Thoracic aorta (tissue), 2 donors: ENCODE measurements at regions not wholly inside any gene's neighbourhood (a gene's known extent, or its start where the extent isn't known, plus 50 kb on each side); places are given as distances from the start of the nearest gene placed in this dataset.

ENCODE experiments used
- ATAC-seq: fragments of 150-250 bp; one replicate; pipeline ENCODE4 v1.8.0; 2017; ENCODE audit warnings: low read depth; ENCODE audit not compliant: insufficient number of reproducible peaks, low FRiP score
- DNase-seq: peaks from one replicate; pipeline ENCODE4 v3.0.0-alpha.2; 2020; ENCODE audit warnings: low spot score
- H3K27ac ChIP-seq, 2 donors: fragments of 200-600 bp; sonication (generic); 1 replicate in 1 of 2; 2 replicates in 1 of 2; pipeline ENCODE4 v1.5.1; 2016; ENCODE audit warnings: mild to moderate bottlenecking in 2 of 2, moderate library complexity in 2 of 2
- H3K27me3 ChIP-seq: fragments of 200-600 bp; sonication (generic); replicated peaks from 2 replicates; pipeline ENCODE4 v1.6.0; 2016; ENCODE audit warnings: mild to moderate bottlenecking; ENCODE audit not compliant: insufficient read depth
- H3K36me3 ChIP-seq: fragments of 200-600 bp; sonication (generic); one replicate; pipeline ENCODE4 v1.5.1; 2016
- H3K4me1 ChIP-seq, 2 donors: fragments of 200-600 bp; sonication (generic); 1 replicate in 1 of 2; 2 replicates in 1 of 2; pipeline versions ENCODE4 v1.5.1 to v1.6.0; 2016; ENCODE audit warnings: low read depth in 2 of 2, mild to moderate bottlenecking in 1 of 2; ENCODE audit not compliant: control insufficient read depth in 1 of 2
- H3K4me3 ChIP-seq: fragments of 200-600 bp; sonication (generic); 2 replicates; pipeline ENCODE4 v1.5.1; 2016; ENCODE audit warnings: mild to moderate bottlenecking
- H3K9me3 ChIP-seq: fragments of 200-600 bp; sonication (generic); 2 replicates; pipeline ENCODE4 v1.5.1; 2016
- CTCF ChIP-seq: fragments of 200-600 bp; sonication (generic); IDR thresholded peaks from one replicate; pipeline ENCODE4 v1.5.1; 2019; ENCODE audit warnings: antibody characterized with exemption

- DNase-seq (no peak), ATAC-seq (no peak)
- H3K9me3 ChIP-seq = no peaks in the 10 kb centered on the region
- H3K27me3 ChIP-seq = no peaks in the 10 kb centered on the region
- H3K27ac ChIP-seq = no peak overlapping the region
- no peaks in the 10 kb centered on the region for H3K36me3 ChIP-seq
- H3K4me3 ChIP-seq = peak overlapping the region; percentile 17
- H3K4me1 ChIP-seq = no peaks in the 10 kb centered on the region
- no peak for TF ChIP-seq CTCF
Observed at GRCh38 chr21:16308269-16308668, 578.5 kb downstream of the USP25 start.

DNA sequence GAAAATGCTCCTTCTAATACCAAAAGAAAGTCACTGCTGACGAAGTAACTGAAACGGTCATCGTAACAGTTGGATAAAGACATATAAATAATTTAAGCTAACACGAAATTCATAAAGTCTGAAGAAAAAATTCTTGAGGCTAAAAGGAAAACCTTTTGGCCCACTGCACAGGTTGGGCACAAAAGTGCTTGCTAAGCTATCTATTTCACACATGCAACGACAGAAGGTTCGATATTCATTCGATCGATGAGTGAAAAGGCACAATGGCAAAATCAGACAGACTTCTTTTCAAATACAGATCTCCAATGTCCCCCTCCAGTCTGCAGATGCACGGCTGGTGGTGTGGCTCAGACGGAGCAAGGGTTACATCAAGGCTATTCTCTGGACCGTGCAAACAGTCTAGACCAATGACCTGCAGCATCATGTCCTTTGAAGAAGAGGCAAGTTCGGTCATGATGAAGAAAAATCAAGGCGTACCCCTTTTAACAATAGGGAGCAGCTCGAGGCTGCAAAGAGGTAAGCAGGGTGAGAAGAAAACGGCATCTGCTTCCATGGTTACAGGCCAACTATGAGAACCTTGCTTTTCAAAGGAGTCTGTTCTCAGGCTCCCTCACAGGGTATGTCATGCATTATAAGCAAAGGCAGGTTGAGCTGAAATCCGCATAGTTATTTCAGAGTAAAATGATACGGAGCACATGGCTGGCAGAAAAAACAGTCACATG lies 579.6 kb downstream of the USP25 start:
- Histone ChIP-seq H3K4me3 (no peak overlapping the region), H3K4me1 (no peaks in the 10 kb centered on the region), H3K36me3 (no peaks in the 10 kb centered on the region), H3K27me3 (no peaks in the 10 kb centered on the region), H3K9me3 (no peaks in the 10 kb centered on the region), H3K27ac (no peak overlapping the region)
- DNase-seq (no peak), ATAC-seq (no peak)
- no peak for TF ChIP-seq CTCF

DNA sequence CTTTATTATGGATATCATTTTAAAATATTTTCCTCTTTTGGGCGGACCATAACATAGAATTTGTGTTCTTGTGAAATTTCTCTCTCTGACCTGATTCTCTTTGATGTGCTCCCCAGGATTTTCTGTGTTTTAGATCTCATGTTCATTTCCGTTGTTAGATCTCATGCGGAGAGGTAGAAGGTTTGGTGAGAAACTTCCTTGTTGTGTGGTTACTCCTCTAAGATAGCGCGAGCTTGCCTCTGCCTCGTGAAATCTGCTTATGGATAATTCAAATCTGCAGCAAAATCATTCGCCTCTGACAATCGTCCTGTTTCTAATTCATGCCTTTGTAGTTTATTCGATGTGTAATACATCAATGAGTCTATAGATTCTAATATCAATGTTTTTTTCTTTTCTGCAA lies 580.4 kb downstream of the USP25 start:
- H3K9me3 ChIP-seq = no peaks in the 10 kb centered on the region
- no peaks in the 10 kb centered on the region for H3K27me3 ChIP-seq
- H3K4me3 ChIP-seq = no peak overlapping the region
- DNase-seq = no peak
- H3K4me1 ChIP-seq = no peaks in the 10 kb centered on the region
- ATAC-seq = no peak
- no peak overlapping the region for H3K27ac ChIP-seq
- TF ChIP-seq CTCF = no peak
- no peaks in the 10 kb centered on the region for H3K36me3 ChIP-seq

- no peaks in the 10 kb centered on the region for H3K27me3 ChIP-seq
- TF ChIP-seq CTCF = no peak
- DNase-seq (no peak), ATAC-seq (no peak)
- no peaks in the 10 kb centered on the region for H3K9me3 ChIP-seq
- no peak overlapping the region for H3K27ac ChIP-seq
- no peaks in the 10 kb centered on the region for H3K4me1 ChIP-seq
- H3K4me3 ChIP-seq = no peak overlapping the region
- no peaks in the 10 kb centered on the region for H3K36me3 ChIP-seq
Observed at GRCh38 chr21:16311229-16311628, 581.4 kb downstream of the USP25 start.

DNA sequence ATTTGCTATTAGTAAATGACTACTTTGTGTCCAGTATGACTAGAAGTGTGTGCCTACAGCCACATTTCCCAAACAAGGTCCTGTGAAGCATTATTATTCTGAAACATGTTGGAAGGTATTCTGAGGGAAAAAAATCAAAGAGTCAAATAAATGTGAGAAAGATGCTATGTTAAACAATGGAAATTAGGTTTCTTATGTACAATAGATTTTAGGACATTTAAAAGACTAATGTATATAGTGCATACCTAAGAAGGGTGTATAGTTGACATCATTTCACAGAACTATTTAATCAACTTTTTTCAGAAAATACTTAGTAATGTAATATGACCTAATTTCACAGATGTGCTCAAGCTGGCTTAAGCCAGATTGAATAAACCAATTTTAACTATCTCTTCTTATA lies 582.5 kb downstream of the USP25 start:
- Histone ChIP-seq H3K4me3 (no peak overlapping the region), H3K36me3 (no peaks in the 10 kb centered on the region), H3K27ac (no peak overlapping the region), H3K9me3 (no peaks in the 10 kb centered on the region), H3K4me1 (no peaks in the 10 kb centered on the region), H3K27me3 (no peaks in the 10 kb centered on the region)
- no peak for TF ChIP-seq CTCF
- ATAC-seq (no peak), DNase-seq (no peak)
